Neutrophil (primary cell): ENCODE measurements at regions not wholly inside any gene's neighbourhood (a gene's known extent, or its start where the extent isn't known, plus 50 kb on each side); places are given as distances from the start of the nearest gene placed in this dataset.

Experiments
- H3K27ac ChIP-seq: fragments of 200-600 bp; sonication (generic); 2 replicates; pipeline ENCODE4 v1.5.1; 2016; ENCODE audit warnings: mild to moderate bottlenecking, moderate library complexity
- H3K27me3 ChIP-seq: fragments of 200-600 bp; sonication (generic); 2 replicates; pipeline ENCODE4 v1.6.0; 2016; ENCODE audit warnings: mild to moderate bottlenecking
- H3K36me3 ChIP-seq: fragments of 200-600 bp; sonication (generic); 2 replicates; pipeline ENCODE4 v1.5.1; 2017
- H3K4me1 ChIP-seq, 2 experiments: fragments of 200-600 bp in 1 of 2; sonication (generic) in 1 of 2; 1 replicate in 1 of 2; 2 replicates in 1 of 2; pipeline versions ENCODE4 v1.5.1 to v1.6.1; 2013 to 2016; ENCODE audit warnings: low read depth in 1 of 2, low read length in 1 of 2, mild to moderate bottlenecking in 1 of 2, moderate library complexity in 1 of 2; ENCODE audit not compliant: control insufficient read depth in 1 of 2, insufficient read depth in 1 of 2
- H3K4me3 ChIP-seq, 2 experiments: fragments of 200-600 bp in 1 of 2; sonication (generic) in 1 of 2; 1 replicate in 1 of 2; 2 replicates in 1 of 2; pipeline ENCODE4 v1.5.1; 2013 to 2016; ENCODE audit warnings: low read depth in 1 of 2, low read length in 1 of 2, mild to moderate bottlenecking in 1 of 2, moderate library complexity in 1 of 2
- H3K9me3 ChIP-seq: fragments of 200-600 bp; sonication (generic); 2 replicates; pipeline ENCODE4 v1.5.1; 2016
- CTCF ChIP-seq: fragments of 200-600 bp; sonication (generic); IDR thresholded peaks from 2 replicates; pipeline ENCODE4 v1.5.1; 2016; ENCODE audit warnings: antibody characterized with exemption

GRCh38 chr3:5312290-5312689 is 124.8 kb downstream of the EDEM1 start:
- H3K4me3 ChIP-seq = no peak overlapping the region
- no peak for TF ChIP-seq CTCF
- H3K4me1 ChIP-seq = no peaks in the 10 kb centered on the region
- H3K9me3 ChIP-seq = no peaks in the 10 kb centered on the region
- no peak overlapping the region for H3K27ac ChIP-seq
- H3K27me3 ChIP-seq = no peaks in the 10 kb centered on the region
- H3K36me3 ChIP-seq = no peaks in the 10 kb centered on the region

GRCh38 chr3:5314897-5315296 is 127.4 kb downstream of the EDEM1 start:
- H3K4me3 ChIP-seq = no peak overlapping the region
- no peaks in the 10 kb centered on the region for H3K36me3 ChIP-seq
- no peaks in the 10 kb centered on the region for H3K27me3 ChIP-seq
- H3K4me1 ChIP-seq = no peaks in the 10 kb centered on the region
- TF ChIP-seq CTCF = no peak
- no peaks in the 10 kb centered on the region for H3K9me3 ChIP-seq
- no peak overlapping the region for H3K27ac ChIP-seq

- TF ChIP-seq CTCF = no peak
- no peak overlapping the region for H3K27ac ChIP-seq
- H3K9me3 ChIP-seq = no peaks in the 10 kb centered on the region
- H3K36me3 ChIP-seq = no peaks in the 10 kb centered on the region
- H3K27me3 ChIP-seq = no peaks in the 10 kb centered on the region
- H3K4me1 ChIP-seq = no peaks in the 10 kb centered on the region
- no peak overlapping the region for H3K4me3 ChIP-seq
Observed at GRCh38 chr3:5317557-5317956, 130.1 kb downstream of the EDEM1 start.

GRCh38 chr3:5319454-5319853 is 131.9 kb downstream of the EDEM1 start:
- Histone ChIP-seq H3K36me3 (no peaks in the 10 kb centered on the region), H3K27ac (no peak overlapping the region), H3K27me3 (no peaks in the 10 kb centered on the region), H3K4me1 (no peaks in the 10 kb centered on the region), H3K4me3 (no peak overlapping the region), H3K9me3 (no peaks in the 10 kb centered on the region)
- TF ChIP-seq CTCF = no peak

GRCh38 chr3:5321666-5322340 is 134.3 kb downstream of the EDEM1 start:
- Histone ChIP-seq H3K4me3 (no peak overlapping the region), H3K9me3 (no peaks in the 10 kb centered on the region), H3K27ac (no peak overlapping the region), H3K27me3 (no peaks in the 10 kb centered on the region), H3K4me1 (no peaks in the 10 kb centered on the region), H3K36me3 (no peaks in the 10 kb centered on the region)
- TF ChIP-seq CTCF = no peak
